T1000 (cell line): ENCODE measurements at regions not wholly inside any gene's neighbourhood (a gene's known extent, or its start where the extent isn't known, plus 50 kb on each side); places are given as distances from the start of the nearest gene placed in this dataset.

Experiments
- DNase-seq: peaks from one replicate; lab custom pipeline; 2025; ENCODE audit warnings: mixed read lengths; lab: John Stamatoyannopoulos, UW

- DNase-seq = no peak
Observed at GRCh38 chr12:94815450-94815849, 165.1 kb upstream of the TMCC3 start.

DNA sequence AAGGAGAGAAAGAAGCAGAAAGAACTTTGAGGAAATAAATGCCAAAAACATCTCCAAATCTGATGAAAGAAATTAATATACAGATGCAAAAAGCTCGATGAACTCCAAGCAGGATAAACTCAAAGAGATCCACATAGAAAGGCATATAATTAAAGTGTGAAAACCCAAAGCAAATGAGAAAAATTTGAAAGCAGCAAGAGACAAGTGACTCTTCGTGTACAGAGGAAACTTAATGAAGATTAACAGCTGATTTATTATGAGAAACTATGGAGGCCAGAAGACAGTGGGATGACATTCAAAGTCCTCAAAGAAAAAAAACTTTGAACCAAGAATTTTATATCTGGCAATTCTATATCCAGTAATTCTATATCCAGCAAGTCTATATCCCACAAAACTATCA is 163.0 kb upstream of the TMCC3 start:
- DNase-seq = no peak

DNA sequence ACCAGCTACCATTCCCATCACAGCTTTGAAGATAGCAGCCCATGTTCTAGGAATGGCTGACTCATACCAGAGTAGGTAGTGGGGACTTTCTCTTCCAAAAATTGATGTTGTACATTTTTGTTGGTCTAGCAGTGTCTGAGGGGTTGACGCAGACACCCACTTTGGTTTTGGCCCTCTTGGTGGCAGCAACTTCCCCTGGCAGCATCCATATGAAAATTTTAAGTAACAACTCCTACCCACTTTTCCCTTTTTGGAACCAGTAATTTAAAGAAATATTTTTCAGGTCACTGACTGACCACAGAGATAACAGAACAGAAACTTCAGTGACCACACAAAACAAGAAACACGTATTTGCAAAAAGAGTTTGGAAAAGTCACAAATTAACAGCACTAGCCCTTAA is 162.0 kb upstream of the TMCC3 start:
- no peak for DNase-seq

DNA sequence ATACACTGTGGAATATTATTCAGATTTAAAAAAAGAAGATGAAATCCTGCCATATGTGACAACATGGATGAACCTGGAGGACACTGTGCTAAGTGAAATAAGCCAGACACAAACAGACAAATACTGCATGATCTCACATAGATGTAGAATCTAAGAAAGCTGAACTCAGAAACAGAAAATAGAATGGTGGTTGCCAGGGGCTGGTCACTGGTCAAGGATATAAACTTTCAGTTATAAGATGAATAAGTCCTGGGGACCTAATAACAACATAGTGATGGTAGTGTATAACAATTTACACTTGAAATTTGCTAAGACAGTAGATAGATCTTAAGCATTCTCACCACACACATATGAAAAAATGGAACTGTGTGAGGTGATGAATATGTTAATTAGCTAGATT is 161.3 kb upstream of the TMCC3 start:
- DNase-seq = no peak

- no peak for DNase-seq
Observed at GRCh38 chr12:94807951-94808350, 157.6 kb upstream of the TMCC3 start.

DNA sequence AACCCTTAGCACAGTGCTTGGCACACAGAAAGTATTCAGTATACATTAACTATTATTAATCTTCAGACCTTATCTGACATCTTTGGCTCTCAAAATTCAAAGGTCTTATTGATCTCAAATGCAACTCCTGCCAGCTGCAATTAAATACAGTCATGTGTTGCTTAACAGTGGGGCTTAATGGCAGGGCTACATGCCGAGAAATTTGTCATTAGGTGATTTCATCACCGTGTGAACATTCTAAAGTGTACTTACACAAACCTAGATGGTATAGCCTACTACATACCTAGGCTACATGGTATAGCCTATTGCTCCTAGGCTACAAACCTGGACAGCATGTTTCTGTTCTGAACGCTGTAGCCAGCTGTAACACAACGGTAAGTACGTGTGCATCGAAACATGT is 156.3 kb upstream of the TMCC3 start:
- DNase-seq = no peak

GRCh38 chr12:94805749-94806529 is 155.6 kb upstream of the TMCC3 start:
- no peak for DNase-seq

- DNase-seq = no peak
Observed at GRCh38 chr12:94803939-94804338, 153.6 kb upstream of the TMCC3 start.

- no peak for DNase-seq
Observed at GRCh38 chr12:94802796-94803195, 152.4 kb upstream of the TMCC3 start.

DNA sequence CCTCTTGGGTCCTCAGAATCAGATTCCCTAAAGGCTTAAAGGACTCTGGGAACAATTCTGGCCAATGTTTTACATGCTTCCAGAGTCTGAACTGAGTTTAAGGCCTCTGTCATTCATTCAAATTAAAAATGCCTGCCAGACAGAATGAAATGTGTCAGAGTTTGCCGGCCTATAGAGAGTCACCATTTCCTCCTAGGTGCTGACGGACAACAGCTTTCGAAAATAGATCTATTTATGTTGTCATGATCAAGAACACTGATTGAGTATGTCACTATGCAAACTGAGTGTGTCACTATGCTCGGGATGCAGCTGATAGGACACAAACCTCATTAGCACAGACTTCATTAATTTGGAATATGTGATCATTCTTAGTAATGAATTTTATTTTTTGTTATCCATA is 151.4 kb upstream of the TMCC3 start:
- no peak for DNase-seq

DNA sequence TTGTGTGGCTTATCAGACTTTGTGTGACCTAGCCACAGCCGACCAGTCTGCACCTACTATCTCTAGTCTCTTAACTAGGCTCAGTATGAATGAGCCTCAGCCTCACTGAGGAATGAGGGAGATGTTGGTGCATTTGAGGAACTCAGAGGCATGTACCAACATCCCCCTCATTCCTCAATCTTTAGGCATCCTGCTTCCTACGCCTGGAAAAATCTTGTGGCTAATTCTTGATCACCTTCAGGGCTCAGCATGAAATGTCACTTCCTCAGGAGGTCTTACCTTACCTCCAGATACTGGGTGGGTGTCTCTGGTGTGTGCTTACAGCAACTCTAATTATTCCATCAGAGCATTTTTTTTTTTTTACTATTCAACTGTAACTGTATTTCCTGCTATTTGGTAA is 148.8 kb upstream of the TMCC3 start:
- DNase-seq = no peak

- no peak for DNase-seq
Observed at GRCh38 chr12:94798113-94798512, 147.8 kb upstream of the TMCC3 start.

DNA sequence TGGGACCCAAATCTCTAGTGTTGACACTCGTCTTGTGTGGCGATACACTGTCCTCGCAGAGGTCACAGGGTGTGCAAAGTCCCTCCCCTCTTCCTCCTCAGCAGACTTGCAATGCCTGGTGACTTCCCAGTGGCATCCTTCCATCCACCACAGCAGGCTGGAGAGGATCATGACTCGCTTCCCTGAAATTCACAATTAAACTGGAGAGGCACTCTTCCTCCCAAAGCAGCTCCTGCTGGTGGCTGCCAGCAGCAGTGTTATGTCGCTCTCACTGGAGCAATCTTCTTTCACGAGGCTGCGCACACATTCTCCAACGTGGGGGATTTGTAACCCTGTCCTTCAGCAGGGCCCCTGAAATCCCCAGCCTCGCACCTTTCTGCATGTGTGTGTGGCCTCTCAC is 145.2 kb upstream of the TMCC3 start:
- peak; percentile 53 for DNase-seq

DNA sequence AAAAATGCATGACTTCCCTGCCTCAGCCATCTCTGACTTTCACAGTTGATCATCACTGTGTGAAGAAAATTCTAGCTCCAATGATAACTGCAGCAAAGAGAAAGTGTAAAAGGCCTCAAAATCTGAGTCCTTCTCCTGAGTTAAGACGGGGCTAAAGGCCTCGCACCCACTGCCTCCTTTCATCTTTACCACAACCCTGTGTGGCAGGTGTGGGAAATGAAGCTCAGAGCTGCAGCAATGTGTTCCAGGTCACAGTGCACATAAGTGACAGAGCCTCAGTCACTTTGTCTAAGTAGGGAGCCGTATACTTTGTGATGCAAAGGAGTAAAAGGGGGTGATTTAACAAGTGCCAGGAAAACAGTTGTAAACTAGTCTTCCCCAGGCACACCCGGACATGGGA is 144.7 kb upstream of the TMCC3 start:
- no peak for DNase-seq

DNA sequence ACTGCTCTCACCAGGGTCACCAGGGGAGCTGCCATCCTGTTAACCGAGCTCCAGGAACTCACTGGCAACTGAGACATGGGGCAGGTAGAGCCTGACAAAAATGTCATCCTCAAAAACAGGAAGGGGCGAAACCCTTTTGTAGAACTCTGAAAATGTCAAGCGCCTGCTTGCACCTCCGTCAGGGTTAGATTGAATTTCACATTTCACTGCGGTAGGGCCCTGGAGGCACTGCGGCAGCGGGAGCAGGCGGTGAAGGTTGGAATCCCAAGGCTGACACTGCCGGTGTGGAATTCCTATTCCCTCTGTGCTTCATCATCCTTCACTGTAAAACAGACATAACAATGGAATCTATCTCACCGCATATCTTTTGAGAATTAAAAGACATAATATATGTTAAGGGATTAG is 142.8 kb upstream of the TMCC3 start:
- DNase-seq = no peak

GRCh38 chr12:94792693-94793092 is 142.3 kb upstream of the TMCC3 start:
- no peak for DNase-seq

DNA sequence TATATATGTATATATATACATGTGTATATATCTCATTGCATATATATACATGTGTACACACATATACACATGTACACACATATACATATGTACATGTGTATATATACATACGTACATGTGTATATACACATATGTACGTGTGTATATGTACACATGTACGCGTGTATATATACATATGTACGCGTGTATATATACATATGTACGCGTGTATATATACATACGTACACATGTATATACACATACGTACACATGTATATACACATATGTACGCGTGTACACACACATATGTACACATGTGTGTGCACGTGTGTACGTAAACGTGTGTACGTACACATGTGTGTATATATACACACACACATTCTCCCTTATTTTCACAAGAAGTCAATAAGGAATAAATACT is 141.6 kb upstream of the TMCC3 start:
- DNase-seq = no peak

DNA sequence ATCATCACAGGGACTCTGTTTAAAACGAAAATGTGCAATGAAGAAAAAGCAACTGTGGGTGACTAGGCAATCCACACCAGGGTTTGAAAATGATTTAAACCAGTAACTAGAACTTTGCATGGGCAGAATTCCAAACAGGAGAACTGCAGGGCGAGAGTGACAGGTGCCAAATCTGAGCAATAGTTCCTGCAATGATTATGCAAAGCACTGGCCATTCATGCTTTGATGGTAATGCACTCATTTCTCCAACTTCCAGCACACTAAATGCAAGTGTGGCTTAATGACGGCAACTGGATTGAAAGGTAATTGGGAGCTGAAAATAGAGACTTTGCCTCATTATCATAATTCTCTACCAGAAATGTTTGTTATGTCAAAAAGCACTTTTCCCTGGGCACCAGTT is 140.5 kb upstream of the TMCC3 start:
- DNase-seq = no peak

GRCh38 chr12:94790370-94790769 is 140.0 kb upstream of the TMCC3 start:
- DNase-seq = no peak

DNA sequence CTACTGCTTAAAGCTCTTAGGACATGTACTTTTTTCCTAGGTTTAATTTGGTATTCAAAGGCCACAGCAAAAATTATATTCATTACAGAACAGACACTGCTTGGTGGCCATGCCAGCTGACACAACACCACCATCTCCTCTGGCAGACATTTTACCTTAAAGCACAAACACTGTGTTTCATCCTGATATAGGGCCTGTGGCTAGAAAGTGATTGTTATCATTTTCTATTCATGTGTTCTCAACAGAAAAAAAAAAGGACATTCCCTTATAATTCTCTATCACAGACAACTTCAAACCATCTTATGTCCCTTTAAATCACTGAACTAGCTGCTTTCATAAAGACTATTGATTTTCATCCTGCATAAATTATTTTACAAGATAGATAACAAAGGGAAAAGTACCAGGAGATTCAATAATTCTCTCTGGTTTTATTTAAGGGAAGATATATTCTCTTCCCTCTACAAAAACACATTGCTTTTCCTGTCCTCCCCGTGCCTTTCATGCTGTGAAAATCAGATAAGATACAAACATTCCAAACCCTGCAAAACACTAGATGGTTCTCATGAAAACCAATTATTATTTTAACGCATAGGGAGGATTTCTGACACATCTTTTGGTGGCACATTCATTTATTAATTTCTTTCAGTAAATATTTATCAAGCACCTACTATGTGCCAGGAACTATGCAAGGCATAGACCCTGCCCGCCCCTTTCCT is 139.3 kb upstream of the TMCC3 start:
- no peak for DNase-seq

- no peak for DNase-seq
Observed at GRCh38 chr12:94788298-94788697, 137.9 kb upstream of the TMCC3 start.

- DNase-seq = no peak
Observed at GRCh38 chr12:94786906-94787305, 136.5 kb upstream of the TMCC3 start.

GRCh38 chr12:94783862-94784261 is 133.5 kb upstream of the TMCC3 start:
- DNase-seq = no peak

DNA sequence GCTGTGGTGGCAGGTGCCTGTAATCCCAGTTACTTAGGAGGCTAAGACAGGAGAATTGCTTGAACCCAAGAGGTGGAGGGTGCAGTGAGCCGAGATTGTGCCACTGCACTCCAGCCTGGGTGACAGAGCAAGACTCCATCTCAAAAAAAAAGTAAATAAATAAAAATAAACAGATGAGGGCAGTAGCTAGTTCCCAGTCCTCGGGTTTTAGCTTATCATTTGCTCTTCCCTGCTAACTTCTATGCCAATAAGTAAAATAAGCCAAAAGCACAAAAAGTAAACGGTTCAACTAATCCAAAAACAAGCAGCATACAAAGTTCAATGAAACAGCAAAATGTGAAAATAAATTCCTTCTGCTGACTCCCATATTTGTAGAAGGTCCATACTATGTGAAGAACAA is 133.0 kb upstream of the TMCC3 start:
- DNase-seq = no peak
